Hepatocyte (in vitro differentiated cells): ENCODE measurements at regions not wholly inside any gene's neighbourhood (a gene's known extent, or its start where the extent isn't known, plus 50 kb on each side); places are given as distances from the start of the nearest gene placed in this dataset.

Experiments used
- DNase-seq: peaks from one replicate; pipeline ENCODE4 v3.0.0-alpha.2; 2016; ENCODE audit warnings: low spot score
- H2AFZ ChIP-seq: fragments of 200-600 bp; sonication (generic); 2 replicates; pipeline ENCODE4 v1.6.0; 2016; ENCODE audit warnings: antibody characterized with exemption, mild to moderate bottlenecking
- H3K27ac ChIP-seq: fragments of 200-600 bp; sonication (generic); 2 replicates; pipeline ENCODE4 v1.5.1; 2016; ENCODE audit warnings: mild to moderate bottlenecking
- H3K27me3 ChIP-seq: fragments of 200-600 bp; sonication (generic); 2 replicates; pipeline ENCODE4 v1.6.1; 2016
- H3K36me3 ChIP-seq: fragments of 200-600 bp; sonication (generic); replicated peaks from 2 replicates; pipeline ENCODE4 v1.5.1; 2016; ENCODE audit warnings: low read depth; ENCODE audit not compliant: insufficient read depth
- H3K4me1 ChIP-seq: fragments of 200-600 bp; sonication (generic); 2 replicates; pipeline ENCODE4 v1.5.1; 2016; ENCODE audit warnings: mild to moderate bottlenecking, moderate library complexity; ENCODE audit not compliant: insufficient read depth
- H3K4me2 ChIP-seq: fragments of 200-600 bp; sonication (generic); 2 replicates; pipeline ENCODE4 v1.6.0; 2016
- H3K4me3 ChIP-seq: fragments of 200-600 bp; sonication (generic); 2 replicates; pipeline ENCODE4 v1.5.1; 2016; ENCODE audit warnings: mild to moderate bottlenecking
- H3K79me2 ChIP-seq: fragments of 200-600 bp; sonication (generic); 2 replicates; pipeline ENCODE4 v1.6.0; 2017; ENCODE audit warnings: mild to moderate bottlenecking
- H3K9me2 ChIP-seq: fragments of 200-600 bp; sonication (generic); replicated peaks from 2 replicates; pipeline ENCODE4 v1.6.0; 2017; ENCODE audit warnings: mild to moderate bottlenecking; ENCODE audit not compliant: insufficient read depth
- H3K9me3 ChIP-seq: fragments of 200-600 bp; sonication (generic); 2 replicates; pipeline ENCODE4 v1.5.1; 2016; ENCODE audit warnings: low read depth, mild to moderate bottlenecking
- H4K20me1 ChIP-seq: fragments of 200-600 bp; sonication (generic); 2 replicates; pipeline ENCODE4 v1.6.0; 2016; ENCODE audit warnings: mild to moderate bottlenecking; ENCODE audit not compliant: insufficient read depth, poor library complexity, severe bottlenecking
- EZH2 ChIP-seq: fragments of 200-600 bp; sonication (generic); IDR thresholded peaks from 2 replicates; pipeline ENCODE4 v1.6.1; 2016; ENCODE audit warnings: antibody characterized with exemption, mild to moderate bottlenecking, borderline replicate concordance
- EZH2phosphoT487 ChIP-seq: fragments of 200-600 bp; sonication (generic); IDR thresholded peaks from one replicate; pipeline ENCODE4 v1.6.1; 2018; ENCODE audit warnings: antibody characterized with exemption, mild to moderate bottlenecking, low read depth, moderate library complexity; ENCODE audit not compliant: unreplicated experiment, severe bottlenecking
- WGBS: methylation state at CpG from one replicate; pipeline ENCODE4 v1.1.6; 2016; ENCODE audit warnings: low lambda C conversion rate; ENCODE audit errors: missing lambda C conversion rate; 5-methylcytosine and 5-hydroxymethylcytosine counted together
- TF ChIP-seq, protein P1 (sequence below): fragments of 200-600 bp; sonication (generic); IDR thresholded peaks from 2 replicates; pipeline ENCODE4 v1.5.1; 2016; ENCODE audit warnings: antibody characterized with exemption, mild to moderate bottlenecking; ENCODE audit not compliant: poor library complexity

DNA sequence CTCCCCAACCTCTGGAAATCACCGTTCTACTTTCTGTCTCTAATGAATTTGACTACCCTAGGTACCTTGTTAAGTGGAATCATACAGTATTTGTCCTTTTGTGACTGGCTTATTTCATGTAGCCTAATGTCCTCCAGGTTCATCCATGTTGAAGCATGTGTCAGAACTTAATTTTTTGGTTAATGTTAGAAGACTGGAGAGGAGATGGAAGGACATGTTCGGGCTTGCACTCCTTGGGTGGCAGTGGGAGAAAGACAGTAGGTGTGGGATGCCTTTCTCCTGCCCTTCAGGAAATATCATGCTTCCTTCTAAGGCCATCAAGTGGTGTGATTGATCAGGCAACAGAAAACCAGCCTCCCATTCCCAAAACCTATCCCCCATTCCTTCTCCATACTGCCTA, 61.1 kb upstream of the RNF144B start:
- Histone ChIP-seq H3K4me2 (no peak overlapping the region), H3K79me2 (no peaks in the 10 kb centered on the region), H3K27me3 (no peaks in the 10 kb centered on the region), H3K4me1 (no peaks in the 10 kb centered on the region), H3K36me3 (no peaks in the 10 kb centered on the region), H3K27ac (no peak overlapping the region), H3K9me3 (no peaks in the 10 kb centered on the region), H4K20me1 (no peaks in the 10 kb centered on the region), H3K9me2 (no peaks in the 10 kb centered on the region), H3K4me3 (no peak overlapping the region), H2AFZ (no peak overlapping the region)
- TF ChIP-seq, protein P1, sequence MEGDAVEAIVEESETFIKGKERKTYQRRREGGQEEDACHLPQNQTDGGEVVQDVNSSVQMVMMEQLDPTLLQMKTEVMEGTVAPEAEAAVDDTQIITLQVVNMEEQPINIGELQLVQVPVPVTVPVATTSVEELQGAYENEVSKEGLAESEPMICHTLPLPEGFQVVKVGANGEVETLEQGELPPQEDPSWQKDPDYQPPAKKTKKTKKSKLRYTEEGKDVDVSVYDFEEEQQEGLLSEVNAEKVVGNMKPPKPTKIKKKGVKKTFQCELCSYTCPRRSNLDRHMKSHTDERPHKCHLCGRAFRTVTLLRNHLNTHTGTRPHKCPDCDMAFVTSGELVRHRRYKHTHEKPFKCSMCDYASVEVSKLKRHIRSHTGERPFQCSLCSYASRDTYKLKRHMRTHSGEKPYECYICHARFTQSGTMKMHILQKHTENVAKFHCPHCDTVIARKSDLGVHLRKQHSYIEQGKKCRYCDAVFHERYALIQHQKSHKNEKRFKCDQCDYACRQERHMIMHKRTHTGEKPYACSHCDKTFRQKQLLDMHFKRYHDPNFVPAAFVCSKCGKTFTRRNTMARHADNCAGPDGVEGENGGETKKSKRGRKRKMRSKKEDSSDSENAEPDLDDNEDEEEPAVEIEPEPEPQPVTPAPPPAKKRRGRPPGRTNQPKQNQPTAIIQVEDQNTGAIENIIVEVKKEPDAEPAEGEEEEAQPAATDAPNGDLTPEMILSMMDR = no peak
- TF ChIP-seq EZH2 (no peak), EZH2phosphoT487 (no peak)
- 93% methylated on average over 2 of the region's 2 CpGs for WGBS
- DNase-seq = no peak

DNA sequence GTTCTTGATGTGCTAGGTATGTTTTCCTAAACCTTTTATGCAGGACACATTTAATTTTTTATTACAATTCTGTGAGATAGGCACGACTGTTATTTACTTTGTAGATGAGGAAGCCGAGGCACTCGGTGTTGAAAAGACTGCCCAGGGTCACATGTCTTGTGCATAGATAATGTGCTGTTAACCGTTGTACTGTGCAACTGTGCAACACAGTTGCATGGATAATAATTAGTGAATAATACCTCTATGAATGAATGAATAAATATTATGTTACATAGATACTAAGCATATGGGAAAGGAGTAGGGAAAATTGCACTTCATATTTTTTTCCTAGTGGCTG, 60.3 kb upstream of the DEK start:
- no peak overlapping the region for H2AFZ ChIP-seq
- no peaks in the 10 kb centered on the region for H3K79me2 ChIP-seq
- H4K20me1 ChIP-seq = no peaks in the 10 kb centered on the region
- DNase-seq = no peak
- 56% methylated on average over 4 of the region's 4 CpGs for WGBS
- no peaks in the 10 kb centered on the region for H3K36me3 ChIP-seq
- no peak for TF ChIP-seq EZH2phosphoT487
- no peak for TF ChIP-seq EZH2
- TF ChIP-seq, protein P1 = no peak
- H3K9me2 ChIP-seq = no peaks in the 10 kb centered on the region
- H3K27me3 ChIP-seq = no peaks in the 10 kb centered on the region
- H3K9me3 ChIP-seq = no peaks in the 10 kb centered on the region
- no peak overlapping the region for H3K4me3 ChIP-seq
- H3K4me1 ChIP-seq = no peaks in the 10 kb centered on the region
- no peak overlapping the region for H3K27ac ChIP-seq
- no peak overlapping the region for H3K4me2 ChIP-seq

DNA sequence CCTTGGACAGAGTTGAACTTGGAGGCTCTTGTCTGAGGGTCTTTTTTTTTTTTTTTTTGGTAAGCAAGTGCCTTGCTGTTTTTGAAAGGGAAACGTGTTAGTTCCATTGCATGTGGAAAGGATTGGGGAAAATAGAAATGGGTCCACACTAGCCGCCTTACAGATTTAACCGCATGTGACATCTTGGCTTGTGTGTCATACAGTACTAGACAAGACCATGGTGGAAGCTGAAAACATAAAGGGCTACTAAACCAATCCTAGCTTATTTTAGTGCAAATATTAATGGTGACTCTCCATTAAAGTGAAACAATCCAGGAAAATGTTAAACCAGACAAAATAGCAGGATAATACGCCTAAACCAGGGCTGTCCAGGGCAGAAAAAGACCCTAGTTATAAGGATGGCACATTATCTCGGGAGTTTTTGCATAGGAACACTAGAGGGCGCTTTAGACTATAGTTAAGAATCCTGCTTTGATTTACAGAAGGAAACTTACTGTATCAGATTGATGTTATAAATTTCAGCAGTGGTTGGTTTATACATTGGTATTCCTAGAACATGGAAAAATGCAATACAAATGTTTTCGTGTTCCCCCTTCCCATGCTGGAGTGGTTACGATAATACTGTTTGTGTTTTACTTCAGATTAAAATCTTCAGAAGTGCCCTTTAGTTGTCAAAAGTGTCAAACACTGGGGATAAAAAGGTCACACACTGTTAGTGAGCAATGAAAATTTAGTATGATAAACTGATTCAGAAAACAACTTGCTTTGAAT, 59.8 kb upstream of the DEK start:
- H4K20me1 ChIP-seq = no peaks in the 10 kb centered on the region
- no peaks in the 10 kb centered on the region for H3K27me3 ChIP-seq
- TF ChIP-seq, protein P1 = peak; percentile 85
- no peak for TF ChIP-seq EZH2
- 35% methylated on average over 8 of the region's 8 CpGs for WGBS
- H3K9me3 ChIP-seq = no peaks in the 10 kb centered on the region
- no peak overlapping the region for H3K4me3 ChIP-seq
- no peaks in the 10 kb centered on the region for H3K79me2 ChIP-seq
- no peaks in the 10 kb centered on the region for H3K9me2 ChIP-seq
- H3K27ac ChIP-seq = no peak overlapping the region
- H3K4me2 ChIP-seq = no peak overlapping the region
- no peaks in the 10 kb centered on the region for H3K36me3 ChIP-seq
- H2AFZ ChIP-seq = no peak overlapping the region
- no peaks in the 10 kb centered on the region for H3K4me1 ChIP-seq
- DNase-seq = peak; percentile 77
